NOMO-1 treated with DMSO at 0.1 percent for 48 hours (cell line): ENCODE measurements at regions not wholly inside any gene's neighbourhood (a gene's known extent, or its start where the extent isn't known, plus 50 kb on each side); places are given as distances from the start of the nearest gene placed in this dataset.
"Not testable (repeated sequence)": the region's sequence is repeated elsewhere in the genome, so short reads cannot be mapped to it uniquely, and the experiment has no call there.

Experiments
- DNase-seq: peaks from one replicate; lab custom pipeline; 2025; ENCODE audit not compliant: unreplicated experiment; lab: John Stamatoyannopoulos, UW

DNA sequence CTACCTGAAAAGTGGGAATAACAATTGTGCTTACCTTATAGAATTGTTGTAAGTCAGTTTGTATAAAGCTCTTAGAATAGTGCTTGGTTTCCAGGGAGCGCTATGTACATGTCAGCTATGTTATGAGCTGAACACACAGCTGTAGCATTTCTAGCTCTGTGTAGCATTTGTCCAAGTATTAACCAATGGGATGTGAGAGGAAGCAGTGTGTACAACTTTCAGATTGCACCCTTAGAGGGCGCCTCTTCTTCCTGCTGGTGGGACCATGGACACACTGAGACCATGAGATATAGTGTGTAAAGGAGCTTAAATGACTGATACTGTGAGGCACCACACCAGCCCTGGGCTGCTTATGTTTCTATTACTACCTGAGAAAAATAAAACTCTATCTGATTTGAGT lies 380.2 kb downstream of the LNPK start:
- DNase-seq = no peak

GRCh38 chr2:175620106-175620505 lies 382.0 kb downstream of the LNPK start:
- DNase-seq = no peak

- no peak for DNase-seq
Measured at GRCh38 chr2:175619179-175620045, 382.7 kb downstream of the LNPK start.

- peak; percentile 21 for DNase-seq
Measured at GRCh38 chr2:175612280-175612679, 389.8 kb downstream of the LNPK start.

GRCh38 chr2:175606010-175606841 lies 395.8 kb downstream of the LNPK start:
- no peak for DNase-seq

DNA sequence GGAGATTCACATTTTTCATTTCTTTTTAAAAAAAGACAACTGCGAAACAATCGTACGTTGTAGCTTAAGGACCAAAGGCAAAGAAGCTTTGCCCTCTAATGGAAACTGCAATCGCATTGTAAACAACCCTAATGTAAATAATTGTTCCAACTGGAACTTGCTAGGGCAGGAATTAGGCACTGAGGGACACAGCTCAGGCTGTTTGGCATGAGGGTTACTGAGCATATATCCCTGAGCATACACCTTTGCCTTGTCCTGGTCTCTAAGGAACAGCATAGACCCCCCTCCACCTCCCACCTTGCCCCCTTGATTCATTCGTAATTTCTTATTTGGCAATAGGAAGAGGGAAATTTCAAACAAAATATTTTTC lies 396.4 kb downstream of the LNPK start:
- no peak for DNase-seq

- no peak for DNase-seq
Measured at GRCh38 chr2:175601969-175602368, 400.1 kb downstream of the LNPK start.

DNA sequence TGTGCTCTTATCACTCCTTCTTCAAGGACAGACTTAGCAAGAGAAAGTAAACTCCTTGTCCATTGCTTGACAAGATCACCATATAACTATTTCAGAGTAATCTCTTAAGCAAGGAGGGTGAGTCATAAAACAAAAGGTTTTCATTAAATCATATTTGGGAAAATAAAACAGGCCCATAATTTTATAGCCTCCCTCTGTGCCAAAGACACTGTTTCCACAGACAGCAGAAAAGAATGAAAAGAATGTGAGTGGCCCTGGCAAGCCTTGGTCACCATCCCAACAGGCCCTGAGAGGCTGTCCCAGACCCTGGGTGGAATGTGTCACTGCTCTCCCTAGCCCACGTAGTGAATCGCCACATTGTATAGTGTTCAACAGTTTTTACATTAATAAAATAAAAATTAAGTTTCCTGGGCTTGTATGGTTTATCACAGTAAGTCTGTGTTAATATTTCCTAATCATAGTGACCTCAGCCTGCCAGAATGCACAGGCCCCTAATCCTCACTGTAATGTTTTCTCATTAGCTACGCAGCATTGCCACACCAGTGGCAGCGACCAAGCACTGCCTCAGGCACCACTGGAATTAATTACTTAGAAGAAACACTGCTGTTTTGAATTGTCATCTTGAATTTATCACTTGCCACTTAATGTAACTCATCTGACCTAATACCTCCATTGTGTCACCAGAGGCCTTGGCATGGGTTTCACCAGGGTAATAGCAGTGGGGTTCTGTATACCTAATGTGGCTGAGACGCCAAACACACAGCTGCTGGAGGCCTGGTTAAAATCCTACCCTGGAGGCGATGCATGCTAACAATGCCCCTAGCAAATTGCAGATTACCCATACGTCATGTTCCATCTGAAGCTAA lies 401.9 kb downstream of the LNPK start:
- no peak for DNase-seq

- DNase-seq = no peak
Measured at GRCh38 chr2:175597286-175597685, 404.8 kb downstream of the LNPK start.

DNA sequence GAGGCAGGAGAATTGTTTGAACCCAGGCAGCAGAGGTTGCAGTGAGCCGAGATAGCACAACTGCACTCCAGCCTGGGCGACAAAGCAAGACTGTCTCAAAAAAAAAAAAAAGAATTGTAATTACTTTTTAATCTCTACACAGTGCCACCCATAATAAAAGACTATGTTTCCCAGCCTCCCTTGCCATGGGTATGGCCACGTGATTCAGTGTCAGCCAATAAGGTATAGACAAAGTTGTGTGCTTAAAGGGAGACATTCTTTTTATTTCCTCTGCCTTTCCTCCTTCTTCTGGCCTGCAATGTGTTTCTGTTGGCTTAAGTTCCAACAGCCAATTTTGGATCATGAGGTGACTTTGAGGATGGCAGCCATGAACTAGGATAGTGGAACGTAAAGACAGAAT lies 406.9 kb downstream of the LNPK start:
- no peak for DNase-seq

DNA sequence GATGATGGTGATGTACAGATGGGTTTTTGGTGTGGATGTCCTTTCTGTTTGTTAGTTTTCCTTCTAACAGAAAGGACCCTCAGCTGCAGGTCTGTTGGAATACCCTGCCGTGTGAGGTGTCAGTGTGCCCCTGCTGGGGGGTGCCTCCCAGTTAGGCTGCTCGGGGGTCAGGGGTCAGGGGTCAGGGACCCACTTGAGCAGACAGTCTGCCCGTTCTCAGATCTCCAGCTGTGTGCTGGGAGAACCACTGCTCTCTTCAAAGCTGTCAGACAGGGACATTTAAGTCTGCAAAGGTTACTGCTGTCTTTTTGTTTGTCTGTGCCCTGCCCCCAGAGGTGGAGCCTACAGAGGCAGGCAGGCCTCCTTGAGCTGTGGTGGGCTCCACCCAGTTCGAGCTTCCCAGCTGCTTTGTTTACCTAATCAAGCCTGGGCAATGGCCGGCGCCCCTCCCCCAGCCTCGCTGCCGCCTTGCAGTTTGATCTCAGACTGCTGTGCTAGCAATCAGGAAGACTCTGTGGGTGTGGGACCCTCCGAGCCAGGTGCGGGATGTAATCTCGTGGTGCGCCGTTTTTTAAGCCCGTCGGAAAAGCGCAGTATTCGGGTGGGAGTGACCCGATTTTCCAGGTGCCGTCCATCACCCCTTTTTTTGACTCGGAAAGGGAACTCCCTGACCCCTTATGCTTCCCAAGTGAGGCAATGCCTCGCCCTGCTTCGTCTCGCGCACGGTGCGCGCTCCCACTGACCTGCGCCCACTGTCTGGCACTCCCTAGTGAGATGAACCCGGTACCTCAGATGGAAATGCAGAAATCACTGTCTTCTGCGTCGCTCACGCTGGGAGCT lies 408.2 kb downstream of the LNPK start:
- DNase-seq = not testable (repeated sequence)

DNA sequence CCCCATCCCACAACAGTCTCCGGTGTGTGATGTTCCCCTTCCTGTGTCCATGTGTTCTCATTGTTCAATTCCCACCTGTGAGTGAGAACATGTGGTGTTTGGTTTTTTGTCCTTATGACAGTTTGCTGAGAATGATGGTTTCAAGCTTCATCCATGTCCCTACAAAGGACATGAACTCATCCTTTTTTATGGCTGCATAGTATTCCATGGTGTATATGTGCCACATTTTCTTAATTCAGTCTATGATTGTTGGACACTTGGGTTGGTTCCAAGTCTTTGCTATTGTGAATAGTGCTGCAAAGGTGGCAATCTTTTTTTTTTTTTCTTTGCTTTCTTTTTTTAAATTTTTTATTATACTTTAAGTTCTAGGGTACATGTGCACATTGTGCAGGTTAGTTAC lies 406.7 kb upstream of the ATP5MC3 start:
- not testable (repeated sequence) for DNase-seq

GRCh38 chr2:175585496-175585895 lies 404.0 kb upstream of the ATP5MC3 start:
- no peak for DNase-seq

DNA sequence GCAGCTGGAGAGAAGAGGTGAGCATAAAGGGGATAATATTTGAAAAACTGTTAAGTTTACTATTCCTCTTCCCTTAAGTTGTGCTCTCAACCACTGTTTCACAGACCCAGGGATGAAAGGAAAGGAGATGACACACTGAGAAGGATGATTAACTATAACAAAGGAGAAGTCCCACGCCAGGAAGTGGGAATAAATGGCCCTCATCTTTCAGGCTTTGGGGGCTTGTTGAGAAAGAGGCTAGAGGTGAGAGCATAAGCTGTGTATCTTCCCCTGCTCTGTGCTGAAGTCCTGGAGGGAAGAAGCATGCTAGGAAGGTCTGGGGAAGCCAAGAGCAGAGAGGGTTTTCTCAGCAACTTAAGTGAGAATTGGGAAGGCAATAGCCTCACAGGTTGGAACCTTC lies 399.1 kb upstream of the ATP5MC3 start:
- DNase-seq = no peak

GRCh38 chr2:175579646-175580045 lies 398.1 kb upstream of the ATP5MC3 start:
- peak; percentile 86 for DNase-seq

- DNase-seq = no peak
Measured at GRCh38 chr2:175577368-175577970, 396.0 kb upstream of the ATP5MC3 start.

DNA sequence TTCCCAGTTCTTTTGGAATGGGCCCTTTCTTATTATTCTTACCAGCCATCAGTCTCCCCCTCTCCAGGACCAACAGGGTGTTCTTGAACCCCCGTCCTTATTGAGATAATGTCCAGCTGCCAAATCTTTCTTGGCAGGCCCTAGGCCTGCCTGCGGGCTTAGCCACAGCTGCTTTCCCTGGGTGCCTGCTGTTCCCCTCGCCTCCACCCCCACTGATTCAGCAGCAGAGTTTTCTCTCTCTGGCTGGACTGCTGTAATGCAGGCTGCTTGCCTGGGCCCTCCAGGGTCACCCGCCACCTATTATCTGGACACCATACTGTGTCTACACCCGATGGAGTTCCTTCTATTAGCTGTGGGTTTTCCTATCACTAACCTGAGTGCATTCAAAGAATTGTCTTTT lies 395.4 kb upstream of the ATP5MC3 start:
- no peak for DNase-seq

DNA sequence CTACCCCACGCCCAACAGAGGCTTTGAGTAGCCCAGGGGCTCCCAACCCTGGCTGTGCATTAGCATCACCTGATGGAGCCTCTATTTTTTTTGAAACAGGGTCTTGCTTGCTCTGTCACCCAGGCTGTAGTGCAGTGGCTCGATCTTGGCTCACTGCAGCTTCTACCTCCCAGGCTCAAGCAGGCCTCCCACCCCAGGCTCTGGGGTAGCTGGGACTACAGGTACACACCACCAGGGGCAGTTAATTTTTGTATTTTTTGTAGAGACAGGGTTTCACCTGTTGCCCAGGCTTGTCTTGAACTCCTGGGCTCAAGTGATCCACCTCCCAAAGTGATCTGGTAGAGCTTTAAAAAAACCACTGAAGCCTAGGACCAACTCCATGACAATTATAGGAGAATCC lies 394.8 kb upstream of the ATP5MC3 start:
- no peak for DNase-seq

DNA sequence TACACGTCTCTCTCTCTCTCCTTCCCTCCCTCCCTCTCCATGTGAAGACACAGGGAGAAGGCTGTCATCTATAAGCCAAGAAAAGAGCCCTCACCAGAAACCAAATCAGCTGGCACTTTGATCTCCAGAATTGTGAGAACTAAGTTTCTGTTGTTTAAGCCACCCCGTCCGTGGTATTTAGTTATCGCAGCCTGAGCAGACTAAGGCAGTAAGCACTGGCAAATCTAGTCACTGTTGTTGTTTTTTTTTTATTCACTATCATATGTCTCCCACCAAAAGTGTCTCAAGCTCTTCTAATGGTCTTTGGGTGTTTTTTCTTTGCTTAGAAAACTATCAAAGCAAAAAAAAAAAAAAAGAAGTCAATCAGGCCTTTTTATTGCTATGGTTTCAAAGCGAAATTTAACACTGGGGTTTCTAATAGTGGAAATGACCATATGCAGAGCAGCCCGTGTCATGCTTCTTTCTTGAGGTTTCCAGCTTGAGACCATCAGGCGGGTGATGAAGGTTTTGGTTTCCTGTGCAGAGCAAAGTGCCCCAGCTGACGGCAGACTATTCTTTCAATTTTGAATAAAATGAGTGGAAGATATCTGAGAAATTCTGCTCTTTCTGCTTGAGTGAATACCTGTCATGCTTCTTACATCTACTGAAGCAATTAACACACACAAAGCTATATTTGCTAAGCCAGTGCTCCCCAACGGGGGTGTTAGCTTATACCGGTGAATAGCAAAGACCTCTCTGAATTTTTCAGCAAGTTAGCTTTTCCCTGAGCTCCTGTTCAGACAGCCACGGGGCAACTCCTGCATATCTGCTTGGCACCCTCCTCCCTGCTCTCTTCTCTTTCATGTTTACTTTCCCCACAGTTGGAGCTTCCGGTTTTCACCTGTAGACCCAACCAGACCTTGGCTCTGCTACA lies 394.1 kb upstream of the ATP5MC3 start:
- DNase-seq = peak; percentile 14
